ENCODE measurements at regions not wholly inside any gene's neighbourhood (a gene's known extent, or its start where the extent isn't known, plus 50 kb on each side); places are given as distances from the start of the nearest gene placed in this dataset.

DNA sequence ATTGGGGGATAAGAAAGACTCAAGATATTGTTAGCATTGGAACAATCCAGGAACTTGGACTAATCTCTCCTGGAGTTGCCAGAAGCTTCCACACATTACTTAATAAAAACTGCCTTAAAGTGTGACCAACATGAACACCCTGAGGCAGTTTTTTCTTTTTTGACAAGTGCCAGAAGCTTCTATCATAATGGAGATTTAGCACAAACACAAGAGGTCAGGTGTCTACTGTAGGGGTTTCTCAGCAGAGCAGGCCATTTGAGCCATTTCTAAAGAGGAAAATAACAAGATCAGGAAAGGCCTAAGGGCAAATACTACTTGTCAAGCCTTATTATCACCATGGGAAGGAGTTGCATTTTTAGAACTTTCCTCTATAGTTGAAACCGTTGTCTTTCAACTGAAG is 361.5 kb downstream of the EPM2A start:
- Histone ChIP-seq H3K4ac (ENCODE audit: low read depth, low read length) (no peak overlapping the region), H4K5ac (ENCODE audit: insufficient read length, low read depth, low read length) (no peak overlapping the region), H3K18ac (ENCODE audit: insufficient read length, low read depth, low read length) (no peak overlapping the region), H2BK15ac (ENCODE audit: low read depth, low read length) (no peak overlapping the region), H2BK120ac (ENCODE audit: low read depth, low read length, poor library complexity, severe bottlenecking) (peak overlapping the region; percentile 57), H3K79me1 (ENCODE audit: insufficient read depth, low read depth, low read length, poor library complexity, severe bottlenecking) (no peaks in the 10 kb centered on the region), H3K4me2 (ENCODE audit: insufficient read depth, insufficient read length, low read length) (no peak overlapping the region), H2BK5ac (ENCODE audit: insufficient read length, low read length) (no peak overlapping the region), H2AFZ (ENCODE audit: low read length) (no peak overlapping the region), H4K8ac (replicated peaks; ENCODE audit: insufficient read length, low read depth, low read length) (no peak overlapping the region), H3K23me2 (ENCODE audit: insufficient read length, low read depth, low read length, poor library complexity, severe bottlenecking) (no peaks in the 10 kb centered on the region), H3K27me3 (ENCODE audit: insufficient read depth, low read length) (no peaks in the 10 kb centered on the region), H3K79me2 (ENCODE audit: insufficient read depth, low read length) (no peaks in the 10 kb centered on the region), H3K9ac (ENCODE audit: extremely low read depth, insufficient read length, low read length) (no peak overlapping the region), H3K4me1 (ENCODE audit: insufficient read depth, low read length) (no peaks in the 10 kb centered on the region), H2BK20ac (ENCODE audit: low read depth, low read length, poor library complexity, severe bottlenecking) (no peak overlapping the region), H4K91ac (ENCODE audit: insufficient read length, low read depth, low read length) (no peak overlapping the region), H2AK5ac (ENCODE audit: insufficient read length, low read length) (no peak overlapping the region), H2BK12ac (ENCODE audit: insufficient read length, low read depth, low read length) (no peak overlapping the region), H3K27ac (ENCODE audit: insufficient read length, low read depth, low read length) (no peak overlapping the region), H3K9me3 (ENCODE audit: control insufficient read depth, low read depth, low read length) (no peaks in the 10 kb centered on the region), H3K23ac (ENCODE audit: insufficient read length, low read depth, low read length) (no peak overlapping the region), H4K20me1 (ENCODE audit: control insufficient read depth, insufficient read depth, insufficient read length) (peaks cover 3% of the 10 kb centered on the region), H3T11ph (ENCODE audit: low read length) (no peak overlapping the region), H3K56ac (ENCODE audit: insufficient read length, low read depth, low read length) (no peak overlapping the region), H3K14ac (ENCODE audit: insufficient read depth, low read length) (no peak overlapping the region)
- Mint-ChIP-seq H3K4me3 (no peak overlapping the region), H3K27ac (no peak overlapping the region), H3K9me3 (peaks cover 5 to 14% of the 10 kb centered on the region in 2 experiments; a peak in 4 of 5 replicates), H3K27me3 (ENCODE audit: low read depth) (no peaks in the 10 kb centered on the region; the same call in 1 of the 2 replicates), H3K36me3 (ENCODE audit: insufficient read depth in 1 of 3, low read depth in 3 of 3) (peaks cover 1 to 17% (median 8%) of the 10 kb centered on the region in 3 experiments; a peak in 6 of 7 replicates), H3K4me1 (no peaks in the 10 kb centered on the region)
- DNase-seq = no peak
- TF ChIP-seq, protein P1, sequence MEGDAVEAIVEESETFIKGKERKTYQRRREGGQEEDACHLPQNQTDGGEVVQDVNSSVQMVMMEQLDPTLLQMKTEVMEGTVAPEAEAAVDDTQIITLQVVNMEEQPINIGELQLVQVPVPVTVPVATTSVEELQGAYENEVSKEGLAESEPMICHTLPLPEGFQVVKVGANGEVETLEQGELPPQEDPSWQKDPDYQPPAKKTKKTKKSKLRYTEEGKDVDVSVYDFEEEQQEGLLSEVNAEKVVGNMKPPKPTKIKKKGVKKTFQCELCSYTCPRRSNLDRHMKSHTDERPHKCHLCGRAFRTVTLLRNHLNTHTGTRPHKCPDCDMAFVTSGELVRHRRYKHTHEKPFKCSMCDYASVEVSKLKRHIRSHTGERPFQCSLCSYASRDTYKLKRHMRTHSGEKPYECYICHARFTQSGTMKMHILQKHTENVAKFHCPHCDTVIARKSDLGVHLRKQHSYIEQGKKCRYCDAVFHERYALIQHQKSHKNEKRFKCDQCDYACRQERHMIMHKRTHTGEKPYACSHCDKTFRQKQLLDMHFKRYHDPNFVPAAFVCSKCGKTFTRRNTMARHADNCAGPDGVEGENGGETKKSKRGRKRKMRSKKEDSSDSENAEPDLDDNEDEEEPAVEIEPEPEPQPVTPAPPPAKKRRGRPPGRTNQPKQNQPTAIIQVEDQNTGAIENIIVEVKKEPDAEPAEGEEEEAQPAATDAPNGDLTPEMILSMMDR (conservative IDR thresholded peaks at IDR 0.05) = no peak
- WGBS (ENCODE audit: extremely low coverage, insufficient read length, low lambda C conversion rate) = no CpG with 5 or more reads among the region's 1 CpG

Data from H9 (cell line).